ENCODE measurements at regions not wholly inside any gene's neighbourhood (a gene's known extent, or its start where the extent isn't known, plus 50 kb on each side); places are given as distances from the start of the nearest gene placed in this dataset.

- TF ChIP-seq CTCF (IDR thresholded peaks at IDR 0.05) (no peak), EZH2 (IDR thresholded peaks at IDR 0.05; ENCODE audit: borderline replicate concordance, insufficient read depth, low read depth, low read length, poor library complexity, severe bottlenecking) (no peak)
Observed at GRCh38 chr3:177473903-177474302, 276.6 kb upstream of the TBL1XR1 start.
